CD4-positive, CD25-positive, alpha-beta regulatory T cell (primary cell): ENCODE measurements at regions not wholly inside any gene's neighbourhood (a gene's known extent, or its start where the extent isn't known, plus 50 kb on each side); places are given as distances from the start of the nearest gene placed in this dataset.

Experiments
- ATAC-seq, 2 donors: fragments of 150-1000 bp; cut with Tn5 transposase; one replicate each; pipeline ENCODE4 v1.10.0; 2021; ENCODE audit warnings: low read depth in 2 of 2, moderate number of reproducible peaks in 2 of 2, moderate library complexity in 1 of 2
- DNase-seq, 3 donors: peaks; one replicate each; pipeline versions ENCODE4 v3.0.0 to v3.0.0-alpha.2; 2012 to 2022; ENCODE audit warnings: mixed read lengths in 1 of 3
- H3K27ac ChIP-seq: one replicate; pipeline ENCODE4 v1.7.0; 2013; ENCODE audit warnings: mild to moderate bottlenecking, low read length; ENCODE audit not compliant: insufficient read depth, poor library complexity, severe bottlenecking
- H3K27me3 ChIP-seq: one replicate; pipeline ENCODE4 v1.7.0; 2013; ENCODE audit warnings: low read length; ENCODE audit not compliant: control insufficient read depth, insufficient read depth
- H3K36me3 ChIP-seq: one replicate; pipeline ENCODE4 v1.7.0; 2013; ENCODE audit warnings: mild to moderate bottlenecking, low read length, moderate library complexity; ENCODE audit not compliant: control insufficient read depth, insufficient read depth
- H3K4me1 ChIP-seq: 2 replicates; pipeline ENCODE4 v1.7.0; 2013; ENCODE audit warnings: mild to moderate bottlenecking, low read length; ENCODE audit not compliant: insufficient read depth, control insufficient read depth, poor library complexity, severe bottlenecking
- H3K4me3 ChIP-seq: one replicate; pipeline ENCODE4 v1.7.0; 2013; ENCODE audit warnings: low read depth, mild to moderate bottlenecking, low read length, moderate library complexity
- H3K9me3 ChIP-seq, 2 experiments: 1 replicate in 1 of 2; 2 replicates in 1 of 2; pipeline ENCODE4 v1.7.0; 2013; ENCODE audit warnings: low read length in 2 of 2, mild to moderate bottlenecking in 1 of 2, moderate library complexity in 1 of 2; ENCODE audit not compliant: control insufficient read depth in 2 of 2
- H3K27ac Mint-ChIP-seq, 3 donors: one replicate each; pipeline ENCODE4 v1.8.0; 2020 to 2022; ENCODE audit warnings: mild to moderate bottlenecking in 3 of 3, mixed read lengths in 3 of 3, moderate library complexity in 2 of 3
- H3K27me3 Mint-ChIP-seq: one replicate; pipeline ENCODE4 v1.8.0; 2022; ENCODE audit warnings: mild to moderate bottlenecking, mixed read lengths
- H3K36me3 Mint-ChIP-seq: one replicate; pipeline ENCODE4 v1.8.0; 2020; ENCODE audit warnings: mixed read lengths
- H3K4me1 Mint-ChIP-seq, 4 donors: one replicate each; pipeline ENCODE4 v1.8.0; 2020 to 2022; ENCODE audit warnings: mixed read lengths in 4 of 4, mild to moderate bottlenecking in 1 of 4
- H3K4me3 Mint-ChIP-seq, 4 donors: one replicate each; pipeline ENCODE4 v1.8.0; 2020 to 2022; ENCODE audit warnings: mild to moderate bottlenecking in 4 of 4, mixed read lengths in 4 of 4, moderate library complexity in 3 of 4
- H3K9me3 Mint-ChIP-seq, 7 donors: one replicate each; pipeline ENCODE4 v1.8.0; 2020 to 2022; ENCODE audit warnings: mixed read lengths in 7 of 7, mild to moderate bottlenecking in 3 of 7, moderate library complexity in 2 of 7

- Mint-ChIP-seq H3K9me3 (peaks cover 0 to 3% (median 0%) of the 10 kb centered on the region in 7 donors), H3K27ac (no peak overlapping the region), H3K36me3 (no peaks in the 10 kb centered on the region), H3K27me3 (peaks cover 4% of the 10 kb centered on the region), H3K4me3 (no peak overlapping the region), H3K4me1 (no peaks in the 10 kb centered on the region)
- no peaks in the 10 kb centered on the region for H3K36me3 ChIP-seq
- no peaks in the 10 kb centered on the region for H3K9me3 ChIP-seq
- H3K27me3 ChIP-seq, result no peaks in the 10 kb centered on the region
- ATAC-seq (no peak), DNase-seq (no peak)
- H3K4me3 ChIP-seq, result no peak overlapping the region
- no peaks in the 10 kb centered on the region for H3K4me1 ChIP-seq
- no peak overlapping the region for H3K27ac ChIP-seq
These were observed 160.6 kb downstream of the IRF8 start for GRCh38 chr16:86059253-86060171.

GRCh38 chr16:86060381-86061317, 161.7 kb downstream of the IRF8 start:
- H3K9me3 Mint-ChIP-seq, result peaks cover 0 to 3% (median 0%) of the 10 kb centered on the region in 7 donors
- Histone ChIP-seq H3K36me3 (no peaks in the 10 kb centered on the region), H3K4me3 (no peak overlapping the region), H3K4me1 (no peaks in the 10 kb centered on the region), H3K27ac (no peak overlapping the region), H3K9me3 (no peaks in the 10 kb centered on the region), H3K27me3 (no peaks in the 10 kb centered on the region)
- no peaks in the 10 kb centered on the region for H3K36me3 Mint-ChIP-seq
- no peak overlapping the region for H3K4me3 Mint-ChIP-seq
- H3K27me3 Mint-ChIP-seq, result peaks cover 5% of the 10 kb centered on the region
- DNase-seq (no peak), ATAC-seq (no peak)
- no peak overlapping the region for H3K27ac Mint-ChIP-seq
- no peaks in the 10 kb centered on the region for H3K4me1 Mint-ChIP-seq

- Histone ChIP-seq H3K9me3 (no peaks in the 10 kb centered on the region), H3K36me3 (no peaks in the 10 kb centered on the region), H3K4me1 (no peaks in the 10 kb centered on the region), H3K27ac (no peak overlapping the region), H3K4me3 (no peak overlapping the region), H3K27me3 (no peaks in the 10 kb centered on the region)
- H3K27ac Mint-ChIP-seq, result no peak overlapping the region
- DNase-seq (no peak), ATAC-seq (no peak)
- no peaks in the 10 kb centered on the region for H3K36me3 Mint-ChIP-seq
- no peaks in the 10 kb centered on the region for H3K4me1 Mint-ChIP-seq
- peaks cover 8% of the 10 kb centered on the region for H3K27me3 Mint-ChIP-seq
- no peak overlapping the region for H3K4me3 Mint-ChIP-seq
- peaks cover 0 to 3% (median 0%) of the 10 kb centered on the region in 7 donors for H3K9me3 Mint-ChIP-seq
These were observed 162.3 kb downstream of the IRF8 start for GRCh38 chr16:86061318-86061695.

- Mint-ChIP-seq H3K9me3 (peaks cover 0 to 3% (median 0%) of the 10 kb centered on the region in 7 donors), H3K36me3 (no peaks in the 10 kb centered on the region), H3K4me1 (no peaks in the 10 kb centered on the region), H3K27ac (no peak overlapping the region), H3K27me3 (peaks cover 8% of the 10 kb centered on the region), H3K4me3 (no peak overlapping the region)
- Histone ChIP-seq H3K27me3 (no peaks in the 10 kb centered on the region), H3K36me3 (no peaks in the 10 kb centered on the region), H3K4me3 (no peak overlapping the region), H3K9me3 (no peaks in the 10 kb centered on the region), H3K27ac (no peak overlapping the region), H3K4me1 (no peaks in the 10 kb centered on the region)
- no peak for DNase-seq
- no peak for ATAC-seq
These were observed 162.8 kb downstream of the IRF8 start for GRCh38 chr16:86061721-86062120.

GRCh38 chr16:86062271-86062965, 163.5 kb downstream of the IRF8 start:
- Mint-ChIP-seq H3K4me3 (no peak overlapping the region), H3K9me3 (peaks cover 0 to 3% (median 0%) of the 10 kb centered on the region in 7 donors), H3K27me3 (peaks cover 8% of the 10 kb centered on the region), H3K27ac (no peak overlapping the region), H3K4me1 (no peaks in the 10 kb centered on the region), H3K36me3 (no peaks in the 10 kb centered on the region)
- ATAC-seq, result no peak
- Histone ChIP-seq H3K4me3 (no peak overlapping the region), H3K27ac (no peak overlapping the region), H3K4me1 (no peaks in the 10 kb centered on the region), H3K36me3 (no peaks in the 10 kb centered on the region), H3K27me3 (no peaks in the 10 kb centered on the region), H3K9me3 (no peaks in the 10 kb centered on the region)
- DNase-seq, result no peak

- H3K36me3 Mint-ChIP-seq, result no peaks in the 10 kb centered on the region
- Histone ChIP-seq H3K27me3 (no peaks in the 10 kb centered on the region), H3K4me1 (no peaks in the 10 kb centered on the region), H3K36me3 (no peaks in the 10 kb centered on the region), H3K27ac (no peak overlapping the region), H3K9me3 (no peaks in the 10 kb centered on the region), H3K4me3 (no peak overlapping the region)
- H3K9me3 Mint-ChIP-seq, result peaks cover 0 to 3% (median 0%) of the 10 kb centered on the region in 7 donors
- peaks cover 8% of the 10 kb centered on the region for H3K27me3 Mint-ChIP-seq
- H3K27ac Mint-ChIP-seq, result no peak overlapping the region
- DNase-seq (no peak), ATAC-seq (no peak)
- H3K4me1 Mint-ChIP-seq, result no peaks in the 10 kb centered on the region
- no peak overlapping the region for H3K4me3 Mint-ChIP-seq
These were observed 164.9 kb downstream of the IRF8 start for GRCh38 chr16:86063760-86064405.
